GM12891 (cell line): ENCODE measurements at regions not wholly inside any gene's neighbourhood (a gene's known extent, or its start where the extent isn't known, plus 50 kb on each side); places are given as distances from the start of the nearest gene placed in this dataset.

Source experiments
- DNase-seq: peaks from one replicate; pipeline ENCODE4 v3.0.0; 2011; ENCODE audit warnings: low spot score; ENCODE audit not compliant: insufficient read length
- FAIRE-seq: peaks from 2 replicates; lab custom pipeline; 2011; peaks lifted over from hg19 to GRCh38; lab: Jason Lieb, UNC
- PAX5 ChIP-seq: IDR thresholded peaks from 2 replicates; pipeline ENCODE4 v1.6.1; 2011; ENCODE audit warnings: low read length, moderate library complexity, mild to moderate bottlenecking; ENCODE audit not compliant: insufficient read depth, severe bottlenecking
- POLR2A ChIP-seq: IDR thresholded peaks from 2 replicates; pipeline ENCODE4 v1.6.1; 2011; ENCODE audit warnings: low read depth, low read length, control low read depth
- POLR2AphosphoS5 ChIP-seq: IDR thresholded peaks from 2 replicates; pipeline ENCODE4 v1.6.1; 2011; ENCODE audit warnings: low read depth, low read length, control low read depth
- POU2F2 ChIP-seq: IDR thresholded peaks from 2 replicates; pipeline ENCODE4 v1.6.1; 2011; ENCODE audit warnings: low read depth, mild to moderate bottlenecking, control low read depth, low read length, moderate library complexity
- SPI1 ChIP-seq: IDR thresholded peaks from 2 replicates; pipeline ENCODE4 v1.6.1; 2011; ENCODE audit warnings: low read depth, low read length, control low read depth
- TAF1 ChIP-seq: IDR thresholded peaks from 2 replicates; pipeline ENCODE4 v1.6.1; 2011; ENCODE audit warnings: low read depth, low read length, control low read depth

DNA sequence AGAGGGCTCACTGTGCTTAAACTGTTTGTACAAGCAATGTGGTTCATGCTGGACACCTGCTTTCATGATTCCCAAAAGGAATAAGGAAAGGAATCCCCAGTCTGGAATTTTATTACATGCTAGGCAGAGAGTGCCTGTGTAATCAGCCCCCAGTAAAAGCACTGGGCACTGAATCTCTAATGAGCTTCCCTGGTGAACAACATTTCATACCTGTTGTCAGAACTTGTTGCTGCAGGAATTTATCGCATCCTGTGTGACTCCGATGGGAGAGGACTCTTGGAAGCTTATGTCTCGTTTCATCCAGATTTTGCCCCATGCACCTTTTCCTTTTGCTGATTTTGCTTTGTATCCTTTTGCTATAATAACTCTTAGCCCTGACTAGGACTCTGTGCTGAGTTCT, 190.2 kb upstream of the HMGA2 start:
- FAIRE-seq (no peak), DNase-seq (no peak)
- TF ChIP-seq PAX5 = no peak

DNA sequence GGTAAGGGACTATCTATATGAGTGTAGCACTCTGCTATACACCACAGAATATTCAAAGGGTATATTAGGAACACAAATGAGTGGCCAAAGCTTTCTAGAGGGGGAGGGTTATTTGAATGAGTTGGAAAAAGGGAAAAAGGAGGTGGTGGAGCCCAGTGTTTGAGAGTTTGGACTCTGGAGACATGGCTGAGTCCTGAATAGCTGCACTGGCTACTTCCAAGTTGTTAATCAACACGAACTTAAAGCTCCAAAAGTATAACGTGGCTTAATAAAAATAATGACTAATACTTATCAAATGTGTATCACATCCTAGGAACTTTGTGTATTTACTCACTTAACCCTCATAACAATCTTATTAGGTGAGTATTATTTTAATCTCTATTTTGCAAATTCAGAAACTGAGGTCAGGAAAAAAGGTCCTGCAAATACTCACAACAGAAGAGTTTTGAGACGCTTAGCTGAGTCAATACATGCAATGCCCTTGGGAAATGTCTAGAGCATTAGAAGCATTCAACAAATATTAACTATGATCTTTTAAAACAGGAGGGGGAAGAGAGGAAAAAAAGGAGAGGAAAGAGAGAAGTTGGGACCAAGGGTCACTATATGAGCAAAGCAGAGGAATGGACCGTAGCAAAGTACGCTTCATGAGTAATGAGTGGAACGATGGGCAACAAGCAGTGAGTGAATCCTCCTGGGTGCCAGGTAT, 189.5 kb upstream of the HMGA2 start:
- DNase-seq = no peak
- no peak for TF ChIP-seq POLR2AphosphoS5
- no peak for FAIRE-seq

DNA sequence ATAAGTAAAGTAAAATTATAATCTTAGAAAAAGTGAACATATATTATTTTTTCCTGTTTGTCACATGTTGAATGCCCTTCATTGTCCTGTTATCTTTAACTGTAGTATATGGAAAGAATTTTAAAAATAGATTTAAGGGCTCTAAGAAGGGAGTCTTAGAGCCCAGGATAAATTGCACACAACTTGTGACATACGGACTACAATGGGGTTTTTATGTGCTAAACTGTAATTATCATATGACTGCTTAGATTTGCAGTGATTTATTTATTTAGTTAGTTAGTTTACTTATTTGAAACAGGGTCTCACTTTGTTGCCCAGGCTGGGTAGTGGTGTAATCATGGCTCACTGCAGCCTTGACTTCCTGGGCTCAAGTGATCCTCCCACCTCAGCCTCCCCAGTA, 187.8 kb upstream of the HMGA2 start:
- FAIRE-seq = no peak
- no peak for TF ChIP-seq POU2F2
- no peak for DNase-seq

DNA sequence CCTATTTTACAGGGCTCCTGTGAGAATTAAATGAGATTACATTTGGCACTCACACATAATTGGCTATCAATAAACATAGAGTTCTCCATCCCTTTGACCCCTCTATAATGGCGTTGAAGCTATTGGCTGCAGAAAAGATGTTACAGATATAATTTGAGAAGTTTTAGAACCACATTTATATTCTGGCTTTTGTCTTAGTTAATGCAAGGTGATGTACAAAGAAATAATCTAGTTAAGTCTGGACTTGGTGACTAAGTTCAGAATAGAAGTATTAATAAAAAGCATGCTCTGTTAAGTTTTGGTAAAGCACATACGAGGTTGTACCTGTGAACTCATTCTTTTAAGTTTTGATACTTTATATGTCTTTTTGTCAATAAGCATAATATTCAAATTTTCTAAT, 187.1 kb upstream of the HMGA2 start:
- DNase-seq = no peak
- no peak for TF ChIP-seq POLR2AphosphoS5
- TF ChIP-seq POU2F2 = no peak
- TF ChIP-seq SPI1 = no peak
- no peak for TF ChIP-seq POLR2A
- TF ChIP-seq PAX5 = no peak
- TF ChIP-seq TAF1 = no peak
- FAIRE-seq = no peak

DNA sequence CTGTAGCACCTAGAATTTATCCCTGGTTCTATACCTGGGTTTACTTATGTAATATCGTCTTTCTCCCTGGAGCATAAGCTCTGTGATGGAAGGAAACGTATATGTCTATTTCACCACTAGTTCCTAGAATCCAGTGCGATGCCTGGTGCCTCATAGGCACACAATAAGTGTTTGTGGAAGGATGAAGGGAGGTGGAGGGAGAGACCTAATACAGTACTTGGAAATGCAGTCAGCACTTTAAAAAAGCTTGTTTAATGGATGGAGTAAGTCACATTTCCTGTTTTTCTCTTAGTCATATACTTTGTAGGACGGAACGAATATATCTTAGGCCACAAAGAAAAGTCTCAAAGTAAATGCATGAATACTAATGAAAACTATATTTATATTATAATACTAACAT, 186.5 kb upstream of the HMGA2 start:
- DNase-seq = no peak
- FAIRE-seq = no peak
- TF ChIP-seq POU2F2 = no peak
- TF ChIP-seq POLR2A = no peak
- no peak for TF ChIP-seq POLR2AphosphoS5
- no peak for TF ChIP-seq PAX5
- TF ChIP-seq TAF1 = no peak
- TF ChIP-seq SPI1 = no peak

DNA sequence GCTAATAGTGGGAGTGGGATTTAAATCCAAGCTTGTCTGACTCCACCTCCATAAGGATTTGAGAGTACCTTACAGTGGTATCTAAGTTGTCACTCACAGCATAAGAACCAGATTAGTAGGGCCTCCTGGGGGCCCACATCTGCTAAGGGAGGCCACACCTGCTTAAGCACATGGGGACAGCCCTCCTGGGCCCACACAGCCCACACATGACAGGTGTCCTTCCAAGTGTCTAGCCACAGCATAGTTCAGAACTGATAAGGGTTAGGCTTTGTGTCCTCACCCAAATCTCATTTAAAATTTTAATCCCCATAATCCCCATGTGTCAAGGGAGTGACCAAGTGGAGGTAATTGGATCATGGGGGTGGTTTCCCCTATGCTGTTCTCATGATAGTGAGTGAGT, 186.0 kb upstream of the HMGA2 start:
- DNase-seq = no peak
- no peak for FAIRE-seq
- TF ChIP-seq POLR2AphosphoS5 = no peak
- no peak for TF ChIP-seq POU2F2
- no peak for TF ChIP-seq SPI1
- TF ChIP-seq TAF1 = no peak
- no peak for TF ChIP-seq PAX5
- no peak for TF ChIP-seq POLR2A

DNA sequence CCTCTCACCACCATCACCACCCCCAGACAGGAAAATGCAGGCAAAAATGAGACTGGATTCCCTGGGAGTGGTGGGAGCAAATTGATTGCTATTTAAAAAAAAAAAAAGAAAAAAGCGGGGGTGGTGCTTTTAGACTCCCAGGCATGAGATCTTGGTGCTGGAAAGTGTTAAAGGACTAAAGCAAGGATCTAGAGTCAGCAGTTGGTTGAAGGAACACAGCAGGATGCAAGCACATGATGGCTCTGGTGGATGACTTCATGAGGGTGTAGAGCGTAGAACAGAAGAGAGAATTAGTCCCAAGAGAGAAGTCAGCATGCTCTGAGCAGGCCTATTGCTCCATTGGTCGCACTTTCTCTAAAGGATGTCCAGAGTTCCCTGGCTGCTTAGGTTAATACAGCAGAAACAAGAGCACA, 183.8 kb upstream of the HMGA2 start:
- DNase-seq = no peak
- no peak for TF ChIP-seq TAF1
- TF ChIP-seq PAX5 = no peak
- TF ChIP-seq POLR2A = no peak
- no peak for TF ChIP-seq POU2F2
- no peak for TF ChIP-seq SPI1
- TF ChIP-seq POLR2AphosphoS5 = no peak
- FAIRE-seq = no peak

DNA sequence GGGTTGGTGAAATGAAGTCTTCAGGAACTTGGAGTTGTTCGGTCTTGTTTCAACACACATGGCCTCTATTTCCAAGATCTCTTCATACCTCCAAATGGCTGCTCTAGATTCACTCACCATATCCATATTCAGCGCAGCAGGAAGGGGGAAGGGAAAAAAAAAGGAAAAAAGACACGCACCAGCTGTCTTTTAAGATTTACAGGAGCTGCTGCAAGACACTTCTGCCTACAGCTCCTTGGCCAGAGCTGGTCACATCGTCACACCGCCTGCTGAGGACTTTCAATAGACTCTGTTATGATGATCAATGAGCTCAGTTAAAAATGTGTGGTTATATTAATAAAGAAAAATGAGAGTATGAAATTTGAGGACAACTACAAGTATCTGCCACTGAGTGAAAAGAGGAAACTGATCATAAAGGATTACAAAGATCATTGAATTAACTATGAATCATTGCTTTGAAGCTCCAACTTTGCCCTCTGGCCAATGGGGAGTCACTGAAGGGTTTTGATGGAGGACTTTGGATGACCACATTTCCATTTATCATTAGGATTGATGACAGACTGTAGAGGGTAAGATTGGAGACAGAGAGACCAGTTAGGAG, 182.1 kb upstream of the HMGA2 start:
- TF ChIP-seq PAX5 (no peak), TAF1 (no peak), POU2F2 (no peak), POLR2AphosphoS5 (no peak), POLR2A (no peak), SPI1 (no peak)
- FAIRE-seq (no peak), DNase-seq (no peak)

DNA sequence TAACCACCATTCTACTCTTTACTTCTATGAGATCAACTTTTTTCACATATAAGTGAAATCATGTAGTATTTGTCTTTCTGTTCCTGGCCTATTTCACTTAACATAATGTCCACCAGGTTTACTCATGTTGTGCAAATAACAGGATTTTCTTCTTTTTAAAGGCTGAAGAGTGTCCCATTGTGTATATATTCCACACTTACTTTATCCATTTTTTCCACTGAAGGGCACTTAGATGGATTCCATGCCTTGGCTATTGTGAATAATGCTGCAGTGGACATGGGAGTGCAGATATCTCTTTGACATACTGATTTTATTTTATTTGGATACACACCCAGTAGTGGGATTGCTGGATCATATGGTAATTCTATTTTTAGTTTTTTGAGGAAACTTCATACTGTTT, 181.1 kb upstream of the HMGA2 start:
- FAIRE-seq (no peak), DNase-seq (no peak)
- TF ChIP-seq TAF1 = no peak
- no peak for TF ChIP-seq POU2F2
- no peak for TF ChIP-seq PAX5
- TF ChIP-seq POLR2AphosphoS5 = no peak
- no peak for TF ChIP-seq SPI1
- TF ChIP-seq POLR2A = no peak

DNA sequence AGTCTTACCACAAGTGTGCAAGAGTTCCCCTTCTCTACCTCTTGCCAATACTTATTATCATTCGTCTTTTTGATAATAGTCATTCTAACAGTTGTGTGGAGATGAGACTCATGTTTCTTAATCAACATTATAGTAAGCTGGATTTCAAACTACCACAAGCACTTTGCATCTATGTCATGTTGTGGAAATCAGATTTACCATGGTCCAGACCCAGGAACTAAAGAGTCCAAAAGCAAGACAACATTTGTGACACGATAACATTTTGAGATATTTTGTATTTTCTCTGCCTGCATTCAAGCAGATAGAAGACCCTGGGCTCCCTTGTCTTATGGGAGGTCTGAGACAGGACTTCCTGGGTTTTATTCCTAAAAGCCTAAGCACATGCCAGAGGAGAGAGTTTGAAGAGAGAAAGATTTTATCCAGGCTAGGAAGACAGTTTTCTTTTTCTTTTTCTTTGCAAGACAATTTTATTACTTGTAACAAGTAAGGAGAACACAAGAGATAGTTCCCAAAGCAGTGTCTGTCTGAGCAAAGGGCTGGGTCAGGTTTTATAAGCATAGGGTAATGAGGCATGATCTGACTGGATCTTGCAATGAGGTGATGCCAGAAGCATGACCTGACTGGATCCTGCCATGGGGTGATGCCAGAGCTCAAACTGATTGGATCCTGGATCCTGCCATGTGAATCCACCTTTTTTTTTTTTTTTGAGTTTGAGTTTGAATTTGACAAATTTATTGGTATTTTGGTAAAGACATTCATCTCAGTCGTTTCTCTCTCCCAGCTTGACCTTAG, 180.5 kb upstream of the HMGA2 start:
- FAIRE-seq (no peak), DNase-seq (no peak)

More for the DNA sequence above, 180.5 kb upstream of the HMGA2 start:
- TF ChIP-seq SPI1 (no peak), POU2F2 (no peak)
